ENCODE measurements at regions not wholly inside any gene's neighbourhood (a gene's known extent, or its start where the extent isn't known, plus 50 kb on each side); places are given as distances from the start of the nearest gene placed in this dataset.
A peak's percentile ranks its signal among the peaks of the same experiment; 100 is the strongest.

GRCh38 chr1:224507771-224508523 lies 73.3 kb upstream of the WDR26 start:
- no peak overlapping the region for H2AFZ ChIP-seq
- no peaks in the 10 kb centered on the region for H3K79me2 ChIP-seq (replicated peaks; ENCODE audit: insufficient read depth)
- H3K27me3 ChIP-seq (ENCODE audit: insufficient read depth) = no peaks in the 10 kb centered on the region
- no peaks in the 10 kb centered on the region for H4K20me1 ChIP-seq (replicated peaks; ENCODE audit: insufficient read depth)
- H3K27me3 Mint-ChIP-seq (ENCODE audit: insufficient read depth, low read depth, poor library complexity) = peaks cover 14% of the 10 kb centered on the region
- H3K9me3 Mint-ChIP-seq = no peaks in the 10 kb centered on the region
- peaks cover 39% of the 10 kb centered on the region for H3K4me1 Mint-ChIP-seq
- peaks cover 27% of the 10 kb centered on the region for H3K4me1 ChIP-seq (ENCODE audit: insufficient read depth)
- DNase-seq (ENCODE audit: low spot score) (no peak), ATAC-seq (no peak)
- TF ChIP-seq EZH2 (IDR thresholded peaks at IDR 0.05; ENCODE audit: low read depth, unreplicated experiment) = no peak
- TF ChIP-seq, protein P1, sequence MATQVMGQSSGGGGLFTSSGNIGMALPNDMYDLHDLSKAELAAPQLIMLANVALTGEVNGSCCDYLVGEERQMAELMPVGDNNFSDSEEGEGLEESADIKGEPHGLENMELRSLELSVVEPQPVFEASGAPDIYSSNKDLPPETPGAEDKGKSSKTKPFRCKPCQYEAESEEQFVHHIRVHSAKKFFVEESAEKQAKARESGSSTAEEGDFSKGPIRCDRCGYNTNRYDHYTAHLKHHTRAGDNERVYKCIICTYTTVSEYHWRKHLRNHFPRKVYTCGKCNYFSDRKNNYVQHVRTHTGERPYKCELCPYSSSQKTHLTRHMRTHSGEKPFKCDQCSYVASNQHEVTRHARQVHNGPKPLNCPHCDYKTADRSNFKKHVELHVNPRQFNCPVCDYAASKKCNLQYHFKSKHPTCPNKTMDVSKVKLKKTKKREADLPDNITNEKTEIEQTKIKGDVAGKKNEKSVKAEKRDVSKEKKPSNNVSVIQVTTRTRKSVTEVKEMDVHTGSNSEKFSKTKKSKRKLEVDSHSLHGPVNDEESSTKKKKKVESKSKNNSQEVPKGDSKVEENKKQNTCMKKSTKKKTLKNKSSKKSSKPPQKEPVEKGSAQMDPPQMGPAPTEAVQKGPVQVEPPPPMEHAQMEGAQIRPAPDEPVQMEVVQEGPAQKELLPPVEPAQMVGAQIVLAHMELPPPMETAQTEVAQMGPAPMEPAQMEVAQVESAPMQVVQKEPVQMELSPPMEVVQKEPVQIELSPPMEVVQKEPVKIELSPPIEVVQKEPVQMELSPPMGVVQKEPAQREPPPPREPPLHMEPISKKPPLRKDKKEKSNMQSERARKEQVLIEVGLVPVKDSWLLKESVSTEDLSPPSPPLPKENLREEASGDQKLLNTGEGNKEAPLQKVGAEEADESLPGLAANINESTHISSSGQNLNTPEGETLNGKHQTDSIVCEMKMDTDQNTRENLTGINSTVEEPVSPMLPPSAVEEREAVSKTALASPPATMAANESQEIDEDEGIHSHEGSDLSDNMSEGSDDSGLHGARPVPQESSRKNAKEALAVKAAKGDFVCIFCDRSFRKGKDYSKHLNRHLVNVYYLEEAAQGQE (IDR thresholded peaks at IDR 0.05; ENCODE audit: unreplicated experiment) = no peak
- H3F3A ChIP-seq (replicated peaks; ENCODE audit: low read depth) = peaks cover 9% of the 10 kb centered on the region; the same call in 1 of the 2 replicates
- no peak overlapping the region for H3K27ac Mint-ChIP-seq
- no peak overlapping the region for H3K4me2 ChIP-seq
- H3K36me3 ChIP-seq (ENCODE audit: insufficient read depth) = no peaks in the 10 kb centered on the region
- H3K9me2 ChIP-seq (ENCODE audit: insufficient read depth) = no peaks in the 10 kb centered on the region
- H3K36me3 Mint-ChIP-seq (ENCODE audit: low read depth) = no peaks in the 10 kb centered on the region
- no peak overlapping the region for H3K27ac ChIP-seq (ENCODE audit: low read depth)
- no peak overlapping the region for H3K4me3 ChIP-seq
- H3K4me3 Mint-ChIP-seq = no peak overlapping the region

DNA sequence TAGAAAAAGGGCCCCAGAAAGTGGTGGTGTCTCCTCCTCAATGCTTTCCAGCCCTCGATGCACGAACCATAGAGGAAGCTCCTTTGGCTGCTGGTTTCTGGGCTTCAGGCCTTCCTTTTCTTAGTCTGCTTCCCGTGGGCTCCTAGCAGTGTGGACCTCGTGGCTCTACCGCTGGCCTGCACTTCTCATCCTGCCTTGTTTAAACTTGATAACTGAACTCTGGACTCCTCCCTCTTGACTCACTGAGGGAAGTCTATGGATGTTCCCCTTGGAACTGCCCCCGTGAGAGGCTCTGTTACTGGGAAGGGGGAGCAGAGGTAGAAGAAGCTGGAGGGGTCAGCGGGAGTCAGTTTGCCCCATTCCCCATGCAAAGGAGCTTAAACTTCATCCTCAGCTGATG lies 75.3 kb upstream of the WDR26 start:
- H3K9me2 ChIP-seq (ENCODE audit: insufficient read depth) = no peaks in the 10 kb centered on the region
- H3K4me3 ChIP-seq = no peak overlapping the region
- Mint-ChIP-seq H3K36me3 (ENCODE audit: low read depth) (no peaks in the 10 kb centered on the region), H3K27me3 (ENCODE audit: insufficient read depth, low read depth, poor library complexity) (peaks cover 14% of the 10 kb centered on the region), H3K4me1 (peaks cover 28% of the 10 kb centered on the region), H3K9me3 (no peaks in the 10 kb centered on the region), H3K4me3 (no peak overlapping the region), H3K27ac (no peak overlapping the region; the same call in 1 of the 2 replicates)
- DNase-seq (ENCODE audit: low spot score) = no peak
- H3K4me1 ChIP-seq (ENCODE audit: insufficient read depth) = peaks cover 10% of the 10 kb centered on the region
- no peak overlapping the region for H3K4me2 ChIP-seq
- H4K20me1 ChIP-seq (replicated peaks; ENCODE audit: insufficient read depth) = no peaks in the 10 kb centered on the region
- H3K27me3 ChIP-seq (ENCODE audit: insufficient read depth) = no peaks in the 10 kb centered on the region
- no peak for ATAC-seq
- H2AFZ ChIP-seq = 0 out of 2 replicates have a peak overlapping the region, but pooled peaks have one; percentile 63
- H3F3A ChIP-seq (replicated peaks; ENCODE audit: low read depth) = no peaks in the 10 kb centered on the region
- no peak overlapping the region for H3K27ac ChIP-seq (ENCODE audit: low read depth)
- no peaks in the 10 kb centered on the region for H3K79me2 ChIP-seq (replicated peaks; ENCODE audit: insufficient read depth)
- no peaks in the 10 kb centered on the region for H3K36me3 ChIP-seq (ENCODE audit: insufficient read depth)
- TF ChIP-seq POLR2AphosphoS5 (IDR thresholded peaks at IDR 0.05; ENCODE audit: low read depth) = no peak
- no peak for TF ChIP-seq JUNB (IDR thresholded peaks at IDR 0.05; ENCODE audit: unreplicated experiment)
- TF ChIP-seq CREB1 (CRISPR knock-in tag; IDR thresholded peaks at IDR 0.05; ENCODE audit: low read depth) = no peak
- no peak for TF ChIP-seq ZNF114 (CRISPR knock-in tag; IDR thresholded peaks at IDR 0.05)
- no peak for TF ChIP-seq EZH2 (IDR thresholded peaks at IDR 0.05; ENCODE audit: low read depth, unreplicated experiment)
- TF ChIP-seq EZH2phosphoT487 (IDR thresholded peaks at IDR 0.05; ENCODE audit: unreplicated experiment) = no peak
- no peak for TF ChIP-seq CTCF (conservative IDR thresholded peaks at IDR 0.05; ENCODE audit: low read depth in 2 of 2)
- TF ChIP-seq, protein P1 (IDR thresholded peaks at IDR 0.05; ENCODE audit: unreplicated experiment) = no peak
- no peak for TF ChIP-seq NANOG (IDR thresholded peaks at IDR 0.05; ENCODE audit: borderline replicate concordance)
